ENCODE measurements at regions not wholly inside any gene's neighbourhood (a gene's known extent, or its start where the extent isn't known, plus 50 kb on each side); places are given as distances from the start of the nearest gene placed in this dataset.

- intact Hi-C loops (cut with micrococcal nuclease) (no loop called here), dilution Hi-C loops (cut with MboI; ENCODE audit: extremely low pct_ligation_motif_present, low sequenced_read_pairs) (no loop called here)
- no peak overlapping the region for H3K4me3 ChIP-seq (replicated peaks in 1 of 3; ENCODE audit: insufficient read depth in 1 of 3, low read depth in 1 of 3, low read length in 3 of 3)
- H3K9me1 ChIP-seq (replicated peaks; ENCODE audit: control insufficient read depth, extremely low read depth, insufficient read depth, low read length) = no peaks in the 10 kb centered on the region
- H3K9ac ChIP-seq (replicated peaks; ENCODE audit: extremely low read depth, insufficient read depth, low read length) = no peak overlapping the region
- FAIRE-seq (no peak), DNase-seq (ENCODE audit: low read depth, low spot score) (no peak)
- no TSS peak for BruUV-seq (replicated peaks)
- ChIA-PET CTCF (no interaction called here), POLR2A (no interaction called here)
- no peak overlapping the region for H2AFZ ChIP-seq (ENCODE audit: low read depth, low read length)
- H3K79me2 ChIP-seq (ENCODE audit: control insufficient read depth, insufficient read depth, low read length) = no peaks in the 10 kb centered on the region
- no peaks in the 10 kb centered on the region for H3K4me1 ChIP-seq (ENCODE audit: control insufficient read depth, extremely low read depth, insufficient read depth, low read length)
- no peak overlapping the region for H3K4me2 ChIP-seq (ENCODE audit: insufficient read depth, low read length)
- no peak for TF ChIP-seq POLR2A (IDR thresholded peaks at IDR 0.05; ENCODE audit: low read depth, low read length)
- TF ChIP-seq JUN (IDR thresholded peaks at IDR 0.05; ENCODE audit: borderline replicate concordance, insufficient read depth, insufficient read length, low read depth) = no peak
- TF ChIP-seq GATA2 (IDR thresholded peaks at IDR 0.05; ENCODE audit: insufficient read depth, insufficient read length, low read depth, low read length) = no peak
- TF ChIP-seq MAX (IDR thresholded peaks at IDR 0.05; ENCODE audit: insufficient read depth, insufficient read length) = no peak
- TF ChIP-seq POLR2AphosphoS5 (IDR thresholded peaks at IDR 0.05; ENCODE audit: insufficient read depth, low read depth, low read length) = no peak
- TF ChIP-seq CTCF (IDR thresholded peaks at IDR 0.05; ENCODE audit: extremely low read depth in 1 of 2, insufficient read depth in 1 of 2, low read depth in 1 of 2, low read length in 2 of 2) = no peak
- TF ChIP-seq FOS (IDR thresholded peaks at IDR 0.05; ENCODE audit: borderline replicate concordance, insufficient read depth, low read length) = no peak
- no peaks in the 10 kb centered on the region for H4K20me1 ChIP-seq (replicated peaks; ENCODE audit: control insufficient read depth, extremely low read depth, insufficient read depth, low read length)
- no peak overlapping the region for H3K27ac ChIP-seq (ENCODE audit: insufficient read depth, low read depth, low read length)
- H3K27me3 ChIP-seq (ENCODE audit: control insufficient read depth in 2 of 2, insufficient read depth in 2 of 2, low read length in 2 of 2) = no peaks in the 10 kb centered on the region
- H3K9me3 ChIP-seq (replicated peaks; ENCODE audit: control insufficient read depth, insufficient read depth, low read length) = no peaks in the 10 kb centered on the region
- no peaks in the 10 kb centered on the region for H3K36me3 ChIP-seq (ENCODE audit: control insufficient read depth in 2 of 2, extremely low read depth in 1 of 2, insufficient read depth in 2 of 2, low read length in 2 of 2)
Measured at GRCh38 chr5:28726815-28727214, 1688.4 kb upstream of the CDH9 start.

Measured in endothelial cell of umbilical vein (primary cell).